IMR-90 (cell line): ENCODE measurements at regions not wholly inside any gene's neighbourhood (a gene's known extent, or its start where the extent isn't known, plus 50 kb on each side); places are given as distances from the start of the nearest gene placed in this dataset.

ENCODE experiments used
- ATAC-seq: fragments of 200-7000 bp; cut with Tn5 transposase; 2 replicates; pipeline ENCODE4 v1.9.1; 2020; ENCODE audit warnings: low read depth, mild to moderate bottlenecking, moderate library complexity
- BruUV-seq: library from RNA; stranded (reverse); fragments of 400-500 nt; replicated peaks from 2 replicates; lab custom pipeline; 2021; lab: Mats Ljungman, UMichigan
- CTCF ChIA-PET: fragments of 300-600 bp; formaldehyde crosslinking; extraction: SDS; loops from one replicate; lab custom pipeline; 2021; ENCODE audit warnings: antibody characterized with exemption; lab: Yijun Ruan, JAX
- POLR2A ChIA-PET: fragments of 300-600 bp; sonication (Branson Sonifier 250); formaldehyde crosslinking; loops from one replicate; lab custom pipeline; 2022; ENCODE audit warnings: antibody characterized with exemption; ENCODE audit not compliant: unreplicated experiment; lab: Charles Lee
- DNase-seq: peaks from one replicate; pipeline ENCODE4 v3.0.0; 2013
- H2AFZ ChIP-seq: replicated peaks from 2 replicates; pipeline ENCODE3; 2013; ENCODE audit warnings: low read length, mild to moderate bottlenecking; ENCODE audit not compliant: poor library complexity
- H2AK5ac ChIP-seq: 2 replicates; pipeline ENCODE4 v1.6.1; 2013; ENCODE audit warnings: low read depth, low read length, inconsistent platforms
- H2AK9ac ChIP-seq: replicated peaks from 2 replicates; pipeline ENCODE3; 2013; ENCODE audit warnings: mild to moderate bottlenecking, low read depth, low read length, moderate library complexity; ENCODE audit not compliant: poor library complexity
- H2BK120ac ChIP-seq: 2 replicates; pipeline ENCODE4 v1.6.1; 2013; ENCODE audit warnings: low read depth, low read length, inconsistent platforms
- H2BK15ac ChIP-seq: 3 replicates; pipeline ENCODE4 v1.6.1; 2013; ENCODE audit warnings: low read depth, low read length, inconsistent platforms
- H2BK20ac ChIP-seq: 2 replicates; pipeline ENCODE4 v1.6.1; 2013; ENCODE audit warnings: low read depth, mild to moderate bottlenecking, inconsistent platforms, low read length, moderate library complexity
- H2BK5ac ChIP-seq: 2 replicates; pipeline ENCODE4 v1.6.1; 2013; ENCODE audit warnings: mild to moderate bottlenecking, low read depth, low read length, inconsistent platforms; ENCODE audit not compliant: poor library complexity, severe bottlenecking
- H3K14ac ChIP-seq: replicated peaks from 2 replicates; pipeline ENCODE4 v1.6.1; 2013; ENCODE audit warnings: low read depth, low read length, inconsistent platforms
- H3K18ac ChIP-seq: 2 replicates; pipeline ENCODE4 v1.6.1; 2013; ENCODE audit warnings: low read depth, low read length, control low read depth
- H3K23ac ChIP-seq: 2 replicates; pipeline ENCODE4 v1.6.1; 2013; ENCODE audit warnings: low read depth, low read length, inconsistent platforms
- H3K27ac ChIP-seq: 2 replicates; pipeline ENCODE4 v1.5.1; 2013; ENCODE audit warnings: mild to moderate bottlenecking, control low read depth, low read length; ENCODE audit not compliant: insufficient read depth
- H3K27me3 ChIP-seq: 2 replicates; pipeline ENCODE4 v1.6.1; 2013; ENCODE audit warnings: low read length; ENCODE audit not compliant: control insufficient read depth, insufficient read depth
- H3K36me3 ChIP-seq: 2 replicates; pipeline ENCODE4 v1.6.1; 2013; ENCODE audit warnings: low read length, mixed read lengths; ENCODE audit not compliant: control insufficient read depth, insufficient read depth
- H3K4ac ChIP-seq: 2 replicates; pipeline ENCODE4 v1.6.1; 2013; ENCODE audit warnings: low read depth, low read length, inconsistent platforms
- H3K4me1 ChIP-seq: 2 replicates; pipeline ENCODE4 v1.6.1; 2013; ENCODE audit warnings: low read length, mixed read lengths; ENCODE audit not compliant: control insufficient read depth, insufficient read depth
- H3K4me2 ChIP-seq: 2 replicates; pipeline ENCODE4 v1.6.1; 2013; ENCODE audit warnings: low read depth, mild to moderate bottlenecking, control low read depth, low read length, moderate library complexity
- H3K4me3 ChIP-seq: 2 replicates; pipeline ENCODE4 v1.5.1; 2013; ENCODE audit warnings: low read depth, mild to moderate bottlenecking, control low read depth, low read length, moderate library complexity; ENCODE audit not compliant: insufficient read depth
- H3K56ac ChIP-seq: 2 replicates; pipeline ENCODE4 v1.6.1; 2013; ENCODE audit warnings: low read length, inconsistent platforms; ENCODE audit not compliant: insufficient read depth; ENCODE audit errors: extremely low read depth
- H3K79me1 ChIP-seq, 2 experiments: 2 replicates each; pipeline ENCODE4 v1.6.1; 2013; ENCODE audit warnings: low read length in 2 of 2, inconsistent platforms in 1 of 2, low read depth in 1 of 2
- H3K9ac ChIP-seq: 2 replicates; pipeline ENCODE4 v1.6.1; 2013; ENCODE audit warnings: low read depth, low read length, control low read depth
- H3K9me1 ChIP-seq: 2 replicates; pipeline ENCODE4 v1.6.1; 2013; ENCODE audit warnings: low read length, inconsistent platforms; ENCODE audit not compliant: insufficient read depth
- H3K9me3 ChIP-seq: 2 replicates; pipeline ENCODE4 v1.6.1; 2013; ENCODE audit warnings: low read length; ENCODE audit not compliant: control insufficient read depth, insufficient read depth
- H4K20me1 ChIP-seq: 2 replicates; pipeline ENCODE4 v1.6.1; 2013; ENCODE audit warnings: low read length, inconsistent platforms; ENCODE audit not compliant: insufficient read depth
- H4K5ac ChIP-seq: 2 replicates; pipeline ENCODE4 v1.6.1; 2013; ENCODE audit warnings: mild to moderate bottlenecking, low read depth, low read length, control low read depth
- H4K8ac ChIP-seq, 2 experiments: 2 replicates each; pipeline ENCODE4 v1.6.1; 2013; ENCODE audit warnings: low read depth in 2 of 2, low read length in 2 of 2, control low read depth in 1 of 2, inconsistent platforms in 1 of 2
- H4K91ac ChIP-seq: 2 replicates; pipeline ENCODE4 v1.6.1; 2013; ENCODE audit warnings: low read depth, low read length, inconsistent platforms; ENCODE audit not compliant: insufficient read depth
- CEBPB ChIP-seq: IDR thresholded peaks from 2 replicates; pipeline ENCODE4 v1.6.1; 2012; ENCODE audit warnings: low read depth, low read length, improper control_type of control experiment
- CHD1 ChIP-seq: IDR thresholded peaks from 2 replicates; pipeline ENCODE4 v1.6.1; 2012; ENCODE audit warnings: low read depth, low read length, improper control_type of control experiment
- FOS ChIP-seq: fragments of 150-350 bp; IDR thresholded peaks from 2 replicates; pipeline ENCODE4 v1.6.1; 2016; ENCODE audit warnings: low read depth, low read length
- MAZ ChIP-seq: IDR thresholded peaks from 2 replicates; pipeline ENCODE4 v1.6.1; 2012; ENCODE audit warnings: low read depth, mild to moderate bottlenecking, low read length, improper control_type of control experiment, moderate library complexity, borderline replicate concordance
- MXI1 ChIP-seq: IDR thresholded peaks from 2 replicates; pipeline ENCODE4 v1.6.1; 2012; ENCODE audit warnings: low read depth, mild to moderate bottlenecking, low read length, moderate library complexity, borderline replicate concordance
- NFE2L2 ChIP-seq: fragments of 150-350 bp; IDR thresholded peaks from 2 replicates; pipeline ENCODE4 v1.6.1; 2016; ENCODE audit warnings: low read depth, mild to moderate bottlenecking, low read length
- POLR2A ChIP-seq: IDR thresholded peaks from 2 replicates; pipeline ENCODE4 v1.6.1; 2012; ENCODE audit warnings: mild to moderate bottlenecking, low read depth, low read length
- RAD21 ChIP-seq: IDR thresholded peaks from 2 replicates; pipeline ENCODE4 v1.6.1; 2012; ENCODE audit warnings: low read length, improper control_type of control experiment
- RCOR1 ChIP-seq: IDR thresholded peaks from 2 replicates; pipeline ENCODE4 v1.6.1; 2012; ENCODE audit warnings: mild to moderate bottlenecking, low read length, improper control_type of control experiment; ENCODE audit not compliant: insufficient replicate concordance
- RFX5 ChIP-seq: IDR thresholded peaks from 2 replicates; pipeline ENCODE4 v1.8.0; 2012; ENCODE audit warnings: low read depth, mild to moderate bottlenecking, low read length, moderate library complexity
- WGBS, 2 experiments: methylation state at CpG; one replicate each; pipeline versions ENCODE4 v1.1.5 to v1.1.7; 2013; ENCODE audit warnings: missing lambda C conversion rate in 2 of 2; ENCODE audit not compliant: insufficient read length in 1 of 2; ENCODE audit errors: extremely low coverage in 2 of 2; 5-methylcytosine and 5-hydroxymethylcytosine counted together
- dilution Hi-C: fragments of 300-500 bp; cut with HindIII; formaldehyde crosslinking; loops from one replicate; pipeline ENCODE4 v1.14.3; 2018; ENCODE audit warnings: low sequenced_read_pairs; ENCODE audit not compliant: unreplicated experiment
- in situ Hi-C: fragments of 300-500 bp; cut with MboI; formaldehyde crosslinking; loops from 3 replicates; pipeline ENCODE4 v1.14.3; 2019; ENCODE audit warnings: low sequenced_read_pairs, inconsistent platforms, mixed read lengths
- intact Hi-C: fragments of 100-400 bp; cut with micrococcal nuclease; formaldehyde crosslinking; loops from 2 replicates; pipeline ENCODE4 v1.10.0; 2022
- TF ChIP-seq, protein P1 (sequence below): fragments of 150-350 bp; IDR thresholded peaks from 2 replicates; pipeline ENCODE4 v1.6.1; 2017; ENCODE audit warnings: mild to moderate bottlenecking, antibody characterized with exemption, low read length, low read depth
- TF ChIP-seq, protein P2 (sequence below): conservative IDR thresholded peaks from 2 replicates; pipeline ENCODE4 v1.5.1; 2012; ENCODE audit warnings: mild to moderate bottlenecking, low read depth, low read length, improper control_type of control experiment
- TF ChIP-seq, protein P3 (sequence below): fragments of 150-350 bp; IDR thresholded peaks from 2 replicates; pipeline ENCODE4 v1.6.1; 2016; ENCODE audit warnings: low read depth, mild to moderate bottlenecking, low read length, moderate library complexity, borderline replicate concordance

DNA sequence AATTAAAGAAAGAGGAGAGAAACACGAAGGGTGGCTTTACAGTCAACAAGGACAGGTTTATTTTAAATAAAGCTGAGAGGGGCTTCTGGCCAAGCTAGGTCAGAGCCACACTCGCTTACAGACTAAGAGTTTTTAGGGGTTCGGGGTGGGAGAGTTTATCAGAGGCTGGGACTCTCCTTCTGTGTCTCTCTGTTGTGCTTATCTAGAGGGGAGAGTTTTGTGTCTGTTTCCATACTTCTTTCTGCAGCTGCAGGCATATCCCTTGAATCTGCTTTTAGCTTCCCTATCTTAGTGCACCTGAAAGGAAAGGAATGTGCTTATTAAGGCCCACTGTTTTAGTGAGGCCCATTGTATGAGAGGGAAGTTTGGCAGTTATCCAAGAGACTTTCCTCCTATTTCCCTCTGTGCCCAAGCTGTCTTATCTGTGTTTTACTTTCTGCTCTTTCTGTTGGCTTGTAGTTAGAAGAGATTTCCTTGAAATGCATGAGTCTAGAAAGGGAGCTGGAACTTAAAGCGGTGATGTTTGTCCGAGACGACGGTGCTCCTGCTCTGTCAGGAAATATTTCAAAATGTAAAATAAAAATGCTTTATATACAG lies 275.3 kb downstream of the KCTD12 start:
- dilution Hi-C loops: no loop called here
- Histone ChIP-seq H3K27me3 (peaks cover 2% of the 10 kb centered on the region; the same call in 1 of the 2 replicates), H3K4me1 (no peaks in the 10 kb centered on the region), H3K9me1 (no peaks in the 10 kb centered on the region), H2BK20ac (no peak overlapping the region), H2BK5ac (no peak overlapping the region), H3K4ac (no peak overlapping the region), H2AFZ (no peak overlapping the region), H3K56ac (no peak overlapping the region), H2AK5ac (no peak overlapping the region), H2AK9ac (no peak overlapping the region), H3K79me1 (no peaks in the 10 kb centered on the region), H3K14ac (no peak overlapping the region), H4K91ac (no peak overlapping the region), H4K20me1 (no peaks in the 10 kb centered on the region), H3K9ac (no peak overlapping the region), H4K8ac (no peak overlapping the region), H4K5ac (no peak overlapping the region), H3K23ac (no peak overlapping the region), H3K18ac (no peak overlapping the region), H3K27ac (no peak overlapping the region), H2BK120ac (no peak overlapping the region), H3K9me3 (no peaks in the 10 kb centered on the region; the same call in 1 of the 2 replicates), H3K4me3 (no peak overlapping the region), H2BK15ac (no peak overlapping the region), H3K36me3 (no peaks in the 10 kb centered on the region), H3K4me2 (no peak overlapping the region)
- ATAC-seq (no peak), DNase-seq (no peak)
- ChIA-PET POLR2A (no interaction called here), CTCF (no interaction called here)
- intact Hi-C loops: no loop called here
- in situ Hi-C loops: no loop called here
- TF ChIP-seq RCOR1: no peak
- TF ChIP-seq, protein P1, sequence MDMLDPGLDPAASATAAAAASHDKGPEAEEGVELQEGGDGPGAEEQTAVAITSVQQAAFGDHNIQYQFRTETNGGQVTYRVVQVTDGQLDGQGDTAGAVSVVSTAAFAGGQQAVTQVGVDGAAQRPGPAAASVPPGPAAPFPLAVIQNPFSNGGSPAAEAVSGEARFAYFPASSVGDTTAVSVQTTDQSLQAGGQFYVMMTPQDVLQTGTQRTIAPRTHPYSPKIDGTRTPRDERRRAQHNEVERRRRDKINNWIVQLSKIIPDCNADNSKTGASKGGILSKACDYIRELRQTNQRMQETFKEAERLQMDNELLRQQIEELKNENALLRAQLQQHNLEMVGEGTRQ: no peak
- no peak for TF ChIP-seq RFX5
- no peak for TF ChIP-seq MXI1
- TF ChIP-seq, protein P2, sequence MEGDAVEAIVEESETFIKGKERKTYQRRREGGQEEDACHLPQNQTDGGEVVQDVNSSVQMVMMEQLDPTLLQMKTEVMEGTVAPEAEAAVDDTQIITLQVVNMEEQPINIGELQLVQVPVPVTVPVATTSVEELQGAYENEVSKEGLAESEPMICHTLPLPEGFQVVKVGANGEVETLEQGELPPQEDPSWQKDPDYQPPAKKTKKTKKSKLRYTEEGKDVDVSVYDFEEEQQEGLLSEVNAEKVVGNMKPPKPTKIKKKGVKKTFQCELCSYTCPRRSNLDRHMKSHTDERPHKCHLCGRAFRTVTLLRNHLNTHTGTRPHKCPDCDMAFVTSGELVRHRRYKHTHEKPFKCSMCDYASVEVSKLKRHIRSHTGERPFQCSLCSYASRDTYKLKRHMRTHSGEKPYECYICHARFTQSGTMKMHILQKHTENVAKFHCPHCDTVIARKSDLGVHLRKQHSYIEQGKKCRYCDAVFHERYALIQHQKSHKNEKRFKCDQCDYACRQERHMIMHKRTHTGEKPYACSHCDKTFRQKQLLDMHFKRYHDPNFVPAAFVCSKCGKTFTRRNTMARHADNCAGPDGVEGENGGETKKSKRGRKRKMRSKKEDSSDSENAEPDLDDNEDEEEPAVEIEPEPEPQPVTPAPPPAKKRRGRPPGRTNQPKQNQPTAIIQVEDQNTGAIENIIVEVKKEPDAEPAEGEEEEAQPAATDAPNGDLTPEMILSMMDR: no peak
- no peak for TF ChIP-seq NFE2L2
- no peak for TF ChIP-seq CHD1
- TF ChIP-seq POLR2A: no peak
- TF ChIP-seq FOS: no peak
- TF ChIP-seq, protein P3, sequence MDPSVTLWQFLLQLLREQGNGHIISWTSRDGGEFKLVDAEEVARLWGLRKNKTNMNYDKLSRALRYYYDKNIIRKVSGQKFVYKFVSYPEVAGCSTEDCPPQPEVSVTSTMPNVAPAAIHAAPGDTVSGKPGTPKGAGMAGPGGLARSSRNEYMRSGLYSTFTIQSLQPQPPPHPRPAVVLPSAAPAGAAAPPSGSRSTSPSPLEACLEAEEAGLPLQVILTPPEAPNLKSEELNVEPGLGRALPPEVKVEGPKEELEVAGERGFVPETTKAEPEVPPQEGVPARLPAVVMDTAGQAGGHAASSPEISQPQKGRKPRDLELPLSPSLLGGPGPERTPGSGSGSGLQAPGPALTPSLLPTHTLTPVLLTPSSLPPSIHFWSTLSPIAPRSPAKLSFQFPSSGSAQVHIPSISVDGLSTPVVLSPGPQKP: no peak
- no peak for TF ChIP-seq MAZ
- TF ChIP-seq RAD21: no peak
- TF ChIP-seq CEBPB: no peak
- BruUV-seq: no TSS peak
- no CpG with 5 or more reads among the region's 7 CpGs for WGBS, 2 experiments
